ENCODE measurements at regions not wholly inside any gene's neighbourhood (a gene's known extent, or its start where the extent isn't known, plus 50 kb on each side); places are given as distances from the start of the nearest gene placed in this dataset.
"Not testable (repeated sequence)": the region's sequence is repeated elsewhere in the genome, so short reads cannot be mapped to it uniquely, and the experiment has no call there.

- TF ChIP-seq MAX (IDR thresholded peaks at IDR 0.05); CTCF (IDR thresholded peaks at IDR 0.05 in 2 of 3, conservative IDR thresholded peaks at IDR 0.05 in 1 of 3; ENCODE audit: borderline replicate concordance in 1 of 3, insufficient read depth in 1 of 3, low read depth in 2 of 3, low read length in 2 of 3); REST (IDR thresholded peaks at IDR 0.05; ENCODE audit: low read depth); EZH2 (IDR thresholded peaks at IDR 0.05): not testable (repeated sequence)
Observed at GRCh38 chr9:27690816-27691215, 117.5 kb upstream of the C9orf72 start.
